ENCODE measurements at regions not wholly inside any gene's neighbourhood (a gene's known extent, or its start where the extent isn't known, plus 50 kb on each side); places are given as distances from the start of the nearest gene placed in this dataset.

- no peak for TF ChIP-seq REST (IDR thresholded peaks at IDR 0.05)
- no peak for TF ChIP-seq POLR2A (IDR thresholded peaks at IDR 0.05; ENCODE audit: low read length)
- no peak for TF ChIP-seq CTCF (IDR thresholded peaks at IDR 0.05)
- TF ChIP-seq RFX5 (IDR thresholded peaks at IDR 0.05): no peak
- no peak for TF ChIP-seq ZNF302 (CRISPR knock-in tag; IDR thresholded peaks at IDR 0.05)
- TF ChIP-seq RAD21 (conservative IDR thresholded peaks at IDR 0.05 in 1 of 2, IDR thresholded peaks at IDR 0.05 in 1 of 2): no peak
- no peak for TF ChIP-seq HOXB5 (CRISPR knock-in tag; IDR thresholded peaks at IDR 0.05)
These were observed 62.5 kb upstream of the PRDX6 start for GRCh38 chr1:173414539-173415226.
